ENCODE measurements at regions not wholly inside any gene's neighbourhood (a gene's known extent, or its start where the extent isn't known, plus 50 kb on each side); places are given as distances from the start of the nearest gene placed in this dataset.
A peak's percentile ranks its signal among the peaks of the same experiment; 100 is the strongest.

GRCh38 chr13:85009447-85009846 lies 789.8 kb downstream of the SLITRK6 start:
- no peaks in the 10 kb centered on the region for H3K27me3 Mint-ChIP-seq (ENCODE audit: low read depth)
- CTCF ChIA-PET = no interaction called here
- POLR2A ChIA-PET = no interaction called here

DNA sequence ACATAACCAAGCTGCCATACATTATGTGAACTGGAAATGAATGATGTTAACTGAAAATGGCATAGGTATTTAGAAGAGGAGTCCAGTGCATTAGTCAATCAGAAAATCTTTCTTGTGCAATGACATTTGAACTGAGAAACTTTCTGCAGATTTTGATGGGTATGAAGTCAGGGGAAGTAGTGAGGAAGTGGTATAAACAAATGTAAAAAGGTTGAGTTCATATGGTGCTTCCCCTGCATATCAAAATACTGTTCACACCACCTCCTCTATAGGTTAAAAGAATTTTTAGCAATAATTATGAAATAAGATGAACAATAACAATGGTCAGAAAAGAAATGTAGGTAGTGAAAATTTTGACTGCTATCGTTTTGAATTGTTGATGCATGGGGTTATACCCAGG lies 800.0 kb downstream of the SLITRK6 start:
- CTCF ChIA-PET = no interaction called here
- H3K27ac Mint-ChIP-seq = no peak overlapping the region
- H3K27me3 Mint-ChIP-seq (ENCODE audit: low read depth) = no peaks in the 10 kb centered on the region
- H3K4me1 Mint-ChIP-seq = no peaks in the 10 kb centered on the region
- H3K4me3 Mint-ChIP-seq = no peak overlapping the region
- ATAC-seq (no peak), DNase-seq (ENCODE audit: low spot score) (no peak)
- H3K36me3 Mint-ChIP-seq = no peaks in the 10 kb centered on the region
- POLR2A ChIA-PET = no interaction called here
- no peaks in the 10 kb centered on the region for H3K9me3 Mint-ChIP-seq
- TF ChIP-seq ZNF317 (CRISPR knock-in tag; IDR thresholded peaks at IDR 0.05; ENCODE audit: borderline replicate concordance, low read depth) = no peak
- no peak for TF ChIP-seq NFE2L1 (CRISPR knock-in tag; IDR thresholded peaks at IDR 0.05)
- no peak for TF ChIP-seq ATF1 (CRISPR knock-in tag; IDR thresholded peaks at IDR 0.05)
- TF ChIP-seq FOXJ3 (CRISPR knock-in tag; IDR thresholded peaks at IDR 0.05; ENCODE audit: borderline replicate concordance) = no peak
- TF ChIP-seq ZBTB43 (CRISPR knock-in tag; IDR thresholded peaks at IDR 0.05) = no peak
- TF ChIP-seq PRDM15 (CRISPR knock-in tag; IDR thresholded peaks at IDR 0.05) = no peak

More at GRCh38 chr13:85009447-85009846, 789.8 kb downstream of the SLITRK6 start:
- TF ChIP-seq CREB1 (CRISPR knock-in tag; IDR thresholded peaks at IDR 0.05) (no peak), ATF2 (CRISPR knock-in tag; IDR thresholded peaks at IDR 0.05; ENCODE audit: borderline replicate concordance, low read depth) (no peak), TEAD1 (CRISPR knock-in tag; IDR thresholded peaks at IDR 0.05) (no peak), RELA (CRISPR knock-in tag; IDR thresholded peaks at IDR 0.05; ENCODE audit: borderline replicate concordance) (no peak), ZNF121 (CRISPR knock-in tag; IDR thresholded peaks at IDR 0.05) (no peak), GRHL2 (CRISPR knock-in tag; IDR thresholded peaks at IDR 0.05; ENCODE audit: insufficient replicate concordance, severe bottlenecking) (no peak), SMAD4 (CRISPR knock-in tag; IDR thresholded peaks at IDR 0.05) (no peak), MYBL2 (CRISPR knock-in tag; IDR thresholded peaks at IDR 0.05) (no peak), HMGXB4 (CRISPR knock-in tag; IDR thresholded peaks at IDR 0.05) (no peak), MXD4 (CRISPR knock-in tag; IDR thresholded peaks at IDR 0.05; ENCODE audit: borderline replicate concordance) (no peak), JAZF1 (CRISPR knock-in tag; IDR thresholded peaks at IDR 0.05) (no peak)
- TF ChIP-seq, protein P1, sequence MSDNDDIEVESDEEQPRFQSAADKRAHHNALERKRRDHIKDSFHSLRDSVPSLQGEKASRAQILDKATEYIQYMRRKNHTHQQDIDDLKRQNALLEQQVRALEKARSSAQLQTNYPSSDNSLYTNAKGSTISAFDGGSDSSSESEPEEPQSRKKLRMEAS (CRISPR knock-in tag; IDR thresholded peaks at IDR 0.05) = no peak
- TF ChIP-seq, protein P2, sequence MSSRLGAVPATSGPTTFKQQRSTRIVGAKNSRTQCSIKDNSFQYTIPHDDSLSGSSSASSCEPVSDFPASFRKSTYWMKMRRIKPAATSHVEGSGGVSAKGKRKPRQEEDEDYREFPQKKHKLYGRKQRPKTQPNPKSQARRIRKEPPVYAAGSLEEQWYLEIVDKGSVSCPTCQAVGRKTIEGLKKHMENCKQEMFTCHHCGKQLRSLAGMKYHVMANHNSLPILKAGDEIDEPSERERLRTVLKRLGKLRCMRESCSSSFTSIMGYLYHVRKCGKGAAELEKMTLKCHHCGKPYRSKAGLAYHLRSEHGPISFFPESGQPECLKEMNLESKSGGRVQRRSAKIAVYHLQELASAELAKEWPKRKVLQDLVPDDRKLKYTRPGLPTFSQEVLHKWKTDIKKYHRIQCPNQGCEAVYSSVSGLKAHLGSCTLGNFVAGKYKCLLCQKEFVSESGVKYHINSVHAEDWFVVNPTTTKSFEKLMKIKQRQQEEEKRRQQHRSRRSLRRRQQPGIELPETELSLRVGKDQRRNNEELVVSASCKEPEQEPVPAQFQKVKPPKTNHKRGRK (CRISPR knock-in tag; IDR thresholded peaks at IDR 0.05; ENCODE audit: borderline replicate concordance) = no peak
- TF ChIP-seq, protein P3, sequence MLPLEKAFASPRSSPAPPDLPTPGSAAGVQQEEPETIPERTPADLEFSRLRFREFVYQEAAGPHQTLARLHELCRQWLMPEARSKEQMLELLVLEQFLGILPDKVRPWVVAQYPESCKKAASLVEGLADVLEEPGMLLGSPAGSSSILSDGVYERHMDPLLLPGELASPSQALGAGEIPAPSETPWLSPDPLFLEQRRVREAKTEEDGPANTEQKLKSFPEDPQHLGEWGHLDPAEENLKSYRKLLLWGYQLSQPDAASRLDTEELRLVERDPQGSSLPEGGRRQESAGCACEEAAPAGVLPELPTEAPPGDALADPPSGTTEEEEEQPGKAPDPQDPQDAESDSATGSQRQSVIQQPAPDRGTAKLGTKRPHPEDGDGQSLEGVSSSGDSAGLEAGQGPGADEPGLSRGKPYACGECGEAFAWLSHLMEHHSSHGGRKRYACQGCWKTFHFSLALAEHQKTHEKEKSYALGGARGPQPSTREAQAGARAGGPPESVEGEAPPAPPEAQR (CRISPR knock-in tag; IDR thresholded peaks at IDR 0.05) = no peak
- TF ChIP-seq, protein P4, sequence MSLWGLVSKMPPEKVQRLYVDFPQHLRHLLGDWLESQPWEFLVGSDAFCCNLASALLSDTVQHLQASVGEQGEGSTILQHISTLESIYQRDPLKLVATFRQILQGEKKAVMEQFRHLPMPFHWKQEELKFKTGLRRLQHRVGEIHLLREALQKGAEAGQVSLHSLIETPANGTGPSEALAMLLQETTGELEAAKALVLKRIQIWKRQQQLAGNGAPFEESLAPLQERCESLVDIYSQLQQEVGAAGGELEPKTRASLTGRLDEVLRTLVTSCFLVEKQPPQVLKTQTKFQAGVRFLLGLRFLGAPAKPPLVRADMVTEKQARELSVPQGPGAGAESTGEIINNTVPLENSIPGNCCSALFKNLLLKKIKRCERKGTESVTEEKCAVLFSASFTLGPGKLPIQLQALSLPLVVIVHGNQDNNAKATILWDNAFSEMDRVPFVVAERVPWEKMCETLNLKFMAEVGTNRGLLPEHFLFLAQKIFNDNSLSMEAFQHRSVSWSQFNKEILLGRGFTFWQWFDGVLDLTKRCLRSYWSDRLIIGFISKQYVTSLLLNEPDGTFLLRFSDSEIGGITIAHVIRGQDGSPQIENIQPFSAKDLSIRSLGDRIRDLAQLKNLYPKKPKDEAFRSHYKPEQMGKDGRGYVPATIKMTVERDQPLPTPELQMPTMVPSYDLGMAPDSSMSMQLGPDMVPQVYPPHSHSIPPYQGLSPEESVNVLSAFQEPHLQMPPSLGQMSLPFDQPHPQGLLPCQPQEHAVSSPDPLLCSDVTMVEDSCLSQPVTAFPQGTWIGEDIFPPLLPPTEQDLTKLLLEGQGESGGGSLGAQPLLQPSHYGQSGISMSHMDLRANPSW (CRISPR knock-in tag; conservative IDR thresholded peaks at IDR 0.05; ENCODE audit: low read depth) = no peak
- peaks cover 2% of the 10 kb centered on the region; the same call in 1 of the 2 replicates for H3K36me3 Mint-ChIP-seq
- no peak for DNase-seq (ENCODE audit: low spot score)
- no peak overlapping the region for H3K4me3 Mint-ChIP-seq
- ATAC-seq = no peak
- peak overlapping the region; percentile 60; the same call in 1 of the 2 replicates for H3K27ac Mint-ChIP-seq
- peaks cover 29% of the 10 kb centered on the region for H3K9me3 Mint-ChIP-seq
- H3K4me1 Mint-ChIP-seq = no peaks in the 10 kb centered on the region
